Hematopoietic multipotent progenitor cell (in vitro differentiated cells): ENCODE measurements at regions not wholly inside any gene's neighbourhood (a gene's known extent, or its start where the extent isn't known, plus 50 kb on each side); places are given as distances from the start of the nearest gene placed in this dataset.

ENCODE experiments used
- DNase-seq, 3 donors: peaks; one replicate each; pipeline ENCODE4 v3.0.0-alpha.2; 2011 to 2015; ENCODE audit warnings: low read depth in 2 of 3, low spot score in 2 of 3

DNA sequence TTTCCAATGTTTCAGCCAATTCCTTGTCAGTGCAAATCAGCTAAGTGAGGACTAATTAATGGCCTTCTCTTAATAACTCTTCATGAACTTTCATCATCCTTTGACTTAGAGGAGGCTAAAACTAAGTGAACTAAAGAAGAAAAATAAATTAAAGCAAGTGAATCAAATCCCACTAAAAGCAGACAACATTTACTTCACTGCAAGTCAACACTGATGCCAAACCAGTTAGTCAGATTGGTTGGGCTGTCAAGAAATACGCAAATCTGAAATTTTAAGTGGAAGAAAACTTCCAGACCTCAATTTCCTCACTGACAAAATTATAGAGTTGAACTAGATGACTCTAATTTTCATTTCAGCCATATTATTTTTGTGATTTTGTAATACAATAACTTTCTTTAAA is 137.2 kb upstream of the PRLR start:
- no peak for DNase-seq

DNA sequence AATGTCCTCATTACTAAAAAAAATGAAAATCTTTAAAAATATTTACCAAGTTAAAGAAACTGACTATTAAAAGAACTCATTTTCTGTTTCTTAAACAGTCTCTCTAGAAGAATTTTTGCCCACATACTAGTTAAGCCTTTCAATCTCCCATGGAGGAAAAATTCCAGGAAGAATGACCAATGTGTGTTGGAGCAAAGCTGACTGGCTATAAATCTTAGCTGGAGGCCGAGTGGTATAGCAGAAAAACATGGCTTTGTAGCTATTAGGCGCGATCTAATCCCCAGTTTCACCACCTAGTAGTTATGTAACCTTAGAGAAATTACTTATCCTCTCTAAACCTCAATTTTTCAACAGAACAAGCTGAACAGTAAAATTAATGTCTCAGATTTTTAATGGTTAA is 135.5 kb upstream of the PRLR start:
- DNase-seq = no peak

- no peak for DNase-seq
Measured at GRCh38 chr5:35364350-35364749, 134.1 kb upstream of the PRLR start.

DNA sequence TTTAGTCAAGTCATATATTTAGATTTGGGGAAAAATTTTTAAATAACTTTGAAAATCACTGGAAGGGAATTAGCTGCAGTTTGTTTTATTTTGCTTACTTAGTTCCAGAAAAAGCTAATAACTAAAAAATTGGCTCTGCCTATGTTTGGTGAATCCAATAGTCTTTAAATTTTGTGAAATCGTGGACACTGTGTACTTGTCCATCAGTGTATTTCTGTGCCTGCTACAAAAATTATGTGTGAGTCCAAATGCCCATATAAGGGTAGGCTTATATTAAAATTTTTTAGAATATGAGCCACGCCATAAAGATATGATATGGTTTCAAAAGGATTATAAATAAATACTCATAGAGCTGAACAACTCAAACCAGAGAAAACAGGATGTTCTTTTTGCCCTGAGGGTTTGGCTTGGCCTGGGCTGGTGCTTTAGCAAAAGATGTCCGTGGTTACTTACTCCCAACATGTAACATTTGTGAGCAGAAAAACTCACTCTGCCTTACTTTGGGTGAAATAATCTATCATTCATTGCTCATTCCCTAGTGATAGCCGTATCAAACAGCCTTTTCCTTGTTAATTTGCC is 133.2 kb upstream of the PRLR start:
- no peak for DNase-seq

GRCh38 chr5:35362772-35363171 is 132.5 kb upstream of the PRLR start:
- no peak for DNase-seq

DNA sequence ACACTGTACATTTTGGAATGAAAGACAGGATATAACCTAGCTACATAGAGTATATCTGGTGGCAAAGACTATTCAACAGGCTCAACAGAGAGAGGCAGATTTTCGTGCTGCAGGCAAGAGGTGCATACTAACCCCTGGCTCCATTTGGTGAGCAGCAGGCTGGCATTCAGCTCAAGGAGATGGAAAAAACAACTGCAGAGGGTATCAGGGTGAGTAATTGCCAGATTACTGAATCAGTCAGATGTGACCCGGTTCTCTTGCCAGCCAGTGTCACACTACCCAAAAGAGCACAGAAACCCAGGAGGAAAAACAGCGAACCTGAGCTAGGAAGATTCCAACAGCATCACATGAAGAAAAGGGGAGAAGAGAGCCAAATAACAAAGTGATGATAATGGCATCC is 130.4 kb upstream of the PRLR start:
- no peak for DNase-seq

DNA sequence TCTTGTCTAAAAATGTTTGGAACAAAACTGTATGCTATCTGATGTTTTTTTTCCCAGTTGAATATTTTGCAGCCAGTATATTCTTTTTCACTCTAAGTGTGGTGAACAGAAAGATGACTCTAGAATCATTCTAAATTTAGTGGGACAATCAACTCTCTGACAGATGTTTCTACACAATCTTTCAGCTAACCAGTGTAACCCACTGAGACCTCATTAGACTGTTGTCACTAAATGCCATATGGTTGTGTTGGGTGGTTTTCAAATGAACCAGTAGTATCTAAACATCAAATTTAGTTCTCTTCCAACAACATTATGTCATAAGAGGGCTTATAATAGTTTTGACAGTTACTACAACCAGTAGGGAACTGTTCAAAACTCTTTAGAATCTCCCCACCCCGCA is 129.6 kb upstream of the PRLR start:
- no peak for DNase-seq

- DNase-seq = no peak
Measured at GRCh38 chr5:35357973-35358372, 127.7 kb upstream of the PRLR start.

DNA sequence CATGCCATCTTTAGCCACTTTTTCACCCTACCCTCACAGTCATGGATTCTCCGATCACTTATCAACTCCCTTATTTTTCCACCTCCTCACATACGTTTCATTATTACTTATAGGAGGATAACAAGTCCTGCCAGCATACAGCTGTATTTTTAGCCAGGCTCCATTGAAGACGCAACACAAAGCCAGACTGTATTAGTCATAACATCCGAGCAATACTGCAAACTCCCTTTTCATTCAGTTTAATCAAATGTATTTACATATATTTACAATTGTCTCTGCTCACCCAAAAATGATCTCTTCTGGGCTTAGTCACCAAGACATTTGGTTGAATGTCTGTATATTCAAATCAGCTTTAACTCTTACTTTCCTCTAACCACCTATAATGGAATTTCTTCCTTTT is 126.4 kb upstream of the PRLR start:
- DNase-seq = no peak

GRCh38 chr5:35354751-35355150 is 124.5 kb upstream of the PRLR start:
- no peak for DNase-seq

GRCh38 chr5:35345222-35345621 is 114.9 kb upstream of the PRLR start:
- DNase-seq = no peak

- no peak for DNase-seq
Measured at GRCh38 chr5:35342664-35343063, 112.4 kb upstream of the PRLR start.

GRCh38 chr5:35341189-35341588 is 110.9 kb upstream of the PRLR start:
- no peak for DNase-seq

GRCh38 chr5:35339616-35340100 is 109.4 kb upstream of the PRLR start:
- DNase-seq = no peak

DNA sequence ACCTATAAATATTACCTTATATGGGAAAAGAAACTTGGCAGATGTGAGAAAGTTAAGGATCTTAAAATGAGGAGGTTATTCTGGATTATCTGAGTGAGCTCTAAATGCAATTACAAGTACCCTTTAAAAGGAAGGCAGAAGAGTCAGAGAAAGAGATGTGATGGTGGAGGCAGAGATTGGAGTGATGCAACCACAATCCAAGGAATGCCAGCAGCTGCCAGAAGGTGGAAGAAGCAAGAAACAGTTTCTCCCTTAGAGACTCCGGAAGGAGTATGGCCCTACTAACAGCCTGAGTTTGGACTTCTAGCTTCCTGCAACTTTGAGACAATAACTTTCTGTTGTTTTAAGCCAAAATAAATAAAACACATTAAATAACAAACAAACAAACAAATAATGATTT is 108.7 kb upstream of the PRLR start:
- DNase-seq = no peak

GRCh38 chr5:35338157-35338453 is 107.8 kb upstream of the PRLR start:
- no peak for DNase-seq

DNA sequence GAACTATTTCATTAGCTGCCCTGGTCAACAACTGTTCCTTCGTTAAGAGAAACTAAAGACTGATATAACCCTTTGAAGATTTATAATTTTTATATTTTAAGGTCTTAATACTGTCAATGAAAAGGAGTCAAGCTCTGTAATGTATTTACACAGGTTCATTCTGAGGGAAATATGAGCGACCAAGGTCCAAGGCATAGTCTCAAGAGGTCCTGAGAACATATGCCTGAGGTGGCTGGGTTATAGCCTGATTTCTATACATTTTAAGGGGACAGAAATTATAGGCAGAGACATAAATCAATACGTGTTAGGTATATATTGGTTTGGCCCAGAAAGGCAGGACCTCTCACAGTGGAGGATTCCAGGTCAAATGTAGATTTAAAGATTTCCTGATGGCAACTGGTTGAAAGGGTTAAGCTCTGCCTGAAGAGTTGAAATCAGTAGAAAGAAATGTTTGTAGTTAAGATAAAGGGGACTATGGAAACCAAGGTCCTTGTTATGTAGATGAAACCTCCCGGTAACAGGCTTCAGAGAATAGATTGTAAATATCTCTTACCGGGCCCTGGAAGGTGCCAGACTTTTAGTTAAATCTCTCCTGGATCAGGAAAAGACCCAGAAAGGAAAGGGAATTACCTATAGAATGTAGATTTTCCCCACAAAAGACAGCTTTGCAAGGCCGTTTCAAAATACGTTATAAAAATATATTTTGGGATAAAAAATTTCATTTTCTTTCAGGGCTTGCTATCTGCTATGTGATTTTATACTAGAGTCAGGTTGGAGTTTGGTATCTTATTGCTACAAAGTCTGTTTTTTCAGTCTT is 107.3 kb upstream of the PRLR start:
- DNase-seq = no peak

- no peak for DNase-seq
Measured at GRCh38 chr5:35336230-35336629, 105.9 kb upstream of the PRLR start.

- no peak for DNase-seq
Measured at GRCh38 chr5:35335752-35336151, 105.5 kb upstream of the PRLR start.

GRCh38 chr5:35333366-35333765 is 103.1 kb upstream of the PRLR start:
- DNase-seq = no peak

DNA sequence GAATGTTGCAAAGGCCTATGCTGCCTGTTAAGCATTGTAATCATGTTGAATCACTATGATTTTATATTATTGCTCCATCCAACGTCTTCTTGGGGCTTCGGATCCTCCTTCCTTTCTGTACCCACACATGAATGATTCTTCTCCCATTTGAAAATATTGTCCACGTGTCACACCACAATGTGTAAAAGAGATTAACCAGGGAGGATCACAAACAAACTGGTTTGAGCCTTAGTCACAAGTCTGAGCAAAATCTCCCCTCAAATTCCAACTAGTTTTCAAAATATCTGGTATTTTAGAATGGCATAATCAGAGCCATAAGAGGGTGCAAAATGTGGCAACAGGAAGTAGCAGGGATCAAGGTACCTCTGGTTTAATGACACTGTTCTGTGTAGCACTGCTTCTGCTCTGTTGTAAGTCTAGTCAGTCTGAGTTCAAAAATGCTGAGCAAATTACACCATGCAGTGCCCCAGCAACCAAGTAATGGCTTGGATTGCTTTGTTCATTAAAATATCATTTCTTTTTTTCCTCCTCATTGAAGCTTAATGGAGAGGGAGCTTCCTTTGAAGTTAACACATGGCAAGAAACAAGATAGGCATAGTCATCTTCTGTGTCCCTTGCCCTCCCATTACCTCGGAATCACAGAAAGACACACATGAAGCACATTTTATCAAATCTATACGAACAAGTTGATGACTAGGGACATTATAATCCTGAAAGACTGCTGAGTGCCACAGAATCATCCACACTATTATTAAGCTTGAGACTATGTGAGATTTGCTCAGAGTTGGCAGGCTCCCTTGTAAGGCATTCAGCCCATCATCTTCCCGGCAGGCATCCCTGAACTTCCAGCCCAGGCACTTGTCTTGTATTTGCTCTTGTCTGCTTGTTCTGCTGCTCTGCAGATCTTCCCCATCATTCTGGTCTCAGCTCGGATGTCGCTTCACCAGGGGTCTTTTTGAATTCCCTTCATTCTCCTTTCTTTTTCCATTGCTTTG is 102.0 kb upstream of the PRLR start:
- DNase-seq = no peak

GRCh38 chr5:35325836-35326235 is 95.5 kb upstream of the PRLR start:
- DNase-seq = no peak
